NCI-H146 treated with DMSO at 0.1 percent for 48 hours (cell line): ENCODE measurements at regions not wholly inside any gene's neighbourhood (a gene's known extent, or its start where the extent isn't known, plus 50 kb on each side); places are given as distances from the start of the nearest gene placed in this dataset.

ENCODE experiments used
- DNase-seq: peaks from one replicate; lab custom pipeline; 2025; ENCODE audit not compliant: unreplicated experiment; lab: John Stamatoyannopoulos, UW

- DNase-seq: no peak
Measured at GRCh38 chr9:108180541-108180940, 675.2 kb downstream of the ACTL7B start.

- DNase-seq: no peak
Measured at GRCh38 chr9:108178318-108178717, 677.5 kb downstream of the ACTL7B start.

GRCh38 chr9:108168236-108168850, 678.8 kb upstream of the KLF4 start:
- DNase-seq: no peak

- DNase-seq: no peak
Measured at GRCh38 chr9:108167136-108167900, 677.7 kb upstream of the KLF4 start.

- peak; percentile 42 for DNase-seq
Measured at GRCh38 chr9:108166519-108166918, 677.0 kb upstream of the KLF4 start.

- no peak for DNase-seq
Measured at GRCh38 chr9:108163321-108164005, 673.9 kb upstream of the KLF4 start.

- no peak for DNase-seq
Measured at GRCh38 chr9:108162664-108163063, 673.1 kb upstream of the KLF4 start.

- no peak for DNase-seq
Measured at GRCh38 chr9:108161503-108161902, 671.9 kb upstream of the KLF4 start.

- DNase-seq: peak; percentile 13
Measured at GRCh38 chr9:108160706-108161355, 671.3 kb upstream of the KLF4 start.

- no peak for DNase-seq
Measured at GRCh38 chr9:108160039-108160438, 670.5 kb upstream of the KLF4 start.

- no peak for DNase-seq
Measured at GRCh38 chr9:108158236-108158995, 668.8 kb upstream of the KLF4 start.

- no peak for DNase-seq
Measured at GRCh38 chr9:108156270-108156998, 666.9 kb upstream of the KLF4 start.

GRCh38 chr9:108153416-108153815, 663.8 kb upstream of the KLF4 start:
- DNase-seq: no peak

- DNase-seq: no peak
Measured at GRCh38 chr9:108150736-108151586, 661.4 kb upstream of the KLF4 start.

- no peak for DNase-seq
Measured at GRCh38 chr9:108149326-108149725, 659.8 kb upstream of the KLF4 start.

GRCh38 chr9:108142504-108143201, 653.1 kb upstream of the KLF4 start:
- DNase-seq: no peak

- no peak for DNase-seq
Measured at GRCh38 chr9:108142142-108142503, 652.6 kb upstream of the KLF4 start.

GRCh38 chr9:108139900-108140299, 650.3 kb upstream of the KLF4 start:
- DNase-seq: no peak

- no peak for DNase-seq
Measured at GRCh38 chr9:108138516-108138915, 648.9 kb upstream of the KLF4 start.
